Right ventricle myocardium superior (tissue), 1 donor: ENCODE measurements at regions not wholly inside any gene's neighbourhood (a gene's known extent, or its start where the extent isn't known, plus 50 kb on each side); places are given as distances from the start of the nearest gene placed in this dataset.

Experiments
- ATAC-seq: fragments of 200-7000 bp; cut with Tn5 transposase; one replicate; pipeline ENCODE4 v1.9.1; 2020; ENCODE audit warnings: mild to moderate bottlenecking; ENCODE audit not compliant: poor library complexity
- DNase-seq: peaks from one replicate; pipeline ENCODE4 v3.0.0-alpha.2; 2020
- intact Hi-C: fragments of 100-400 bp; cut with DNase I; formaldehyde crosslinking; loops from one replicate; pipeline ENCODE4 v1.11.2; 2022
- donor health status: DM: no; HTN: yes; CAD: no; lungs with severe emphysema.

- no peak for ATAC-seq
- intact Hi-C loops: no loop called here
- DNase-seq: no peak
Measured at GRCh38 chr16:55976815-55977214, 101.6 kb upstream of the CES5A start.

GRCh38 chr16:55971447-55971846 lies 96.3 kb upstream of the CES5A start:
- DNase-seq (no peak), ATAC-seq (no peak)

GRCh38 chr16:55968221-55968620 lies 93.0 kb upstream of the CES5A start:
- intact Hi-C loops: no loop called here
- ATAC-seq: no peak
- no peak for DNase-seq

More at GRCh38 chr16:55971447-55971846, 96.3 kb upstream of the CES5A start:
- intact Hi-C loops: no loop called here

GRCh38 chr16:55964923-55965475 lies 89.8 kb upstream of the CES5A start:
- ATAC-seq (no peak), DNase-seq (no peak)
- intact Hi-C loops: no loop called here

- DNase-seq (peak; percentile 85), ATAC-seq (peak; percentile 97)
- intact Hi-C loops: loop anchor here (5.0 kb wide), 1 partner anchor 236 kb away; the partner anchor contains the start of gene GNAO1
Measured at GRCh38 chr16:55955845-55956244, 80.7 kb upstream of the CES5A start.

GRCh38 chr16:55955424-55955823 lies 80.3 kb upstream of the CES5A start:
- DNase-seq (no peak), ATAC-seq (no peak)
- intact Hi-C loops: loop anchor here (5.0 kb wide), 1 partner anchor 237 kb away; the partner anchor contains the start of gene GNAO1

GRCh38 chr16:55954906-55955305 lies 79.7 kb upstream of the CES5A start:
- peak; percentile 46 for ATAC-seq

GRCh38 chr16:55949518-55949917 lies 74.3 kb upstream of the CES5A start:
- intact Hi-C loops: no loop called here
- no peak for ATAC-seq
- no peak for DNase-seq

More at GRCh38 chr16:55954906-55955305, 79.7 kb upstream of the CES5A start:
- intact Hi-C loops: loop anchor here (5.0 kb wide), 1 partner anchor 237 kb away; the partner anchor contains the start of gene GNAO1
- DNase-seq: no peak

- intact Hi-C loops: no loop called here
- DNase-seq: no peak
- no peak for ATAC-seq
Measured at GRCh38 chr16:55948230-55948629, 73.1 kb upstream of the CES5A start.

GRCh38 chr16:55947366-55947765 lies 72.2 kb upstream of the CES5A start:
- intact Hi-C loops: no loop called here
- no peak for DNase-seq
- no peak for ATAC-seq

- DNase-seq (peak; percentile 75), ATAC-seq (peak; percentile 97)
- intact Hi-C loops: loop anchor here (5.0 kb wide), 1 partner anchor 373 kb away; no protein-coding TSS in a partner anchor
Measured at GRCh38 chr16:55944377-55944802, 69.2 kb upstream of the CES5A start.

GRCh38 chr16:55943267-55943666 lies 68.1 kb upstream of the CES5A start:
- no peak for DNase-seq

GRCh38 chr16:55942821-55943220 lies 67.6 kb upstream of the CES5A start:
- ATAC-seq: no peak
- no peak for DNase-seq
- intact Hi-C loops: loop anchor here (5.0 kb wide), 1 partner anchor 374 kb away; no protein-coding TSS in a partner anchor

More at GRCh38 chr16:55943267-55943666, 68.1 kb upstream of the CES5A start:
- ATAC-seq: peak; percentile 61
- intact Hi-C loops: loop anchor here (5.0 kb wide), 1 partner anchor 374 kb away; no protein-coding TSS in a partner anchor

- intact Hi-C loops: loop anchor here (5.0 kb wide), 1 partner anchor 376 kb away; no protein-coding TSS in a partner anchor
- DNase-seq (no peak), ATAC-seq (no peak)
Measured at GRCh38 chr16:55941552-55941951, 66.4 kb upstream of the CES5A start.

- no peak for ATAC-seq
- intact Hi-C loops: no loop called here
- no peak for DNase-seq
Measured at GRCh38 chr16:55938126-55938525, 63.0 kb upstream of the CES5A start.

- DNase-seq (no peak), ATAC-seq (no peak)
- intact Hi-C loops: no loop called here
Measured at GRCh38 chr16:55933038-55933437, 57.9 kb upstream of the CES5A start.

- ATAC-seq (no peak), DNase-seq (no peak)
- intact Hi-C loops: no loop called here
Measured at GRCh38 chr16:55930036-55930435, 54.9 kb upstream of the CES5A start.

- no peak for DNase-seq
- intact Hi-C loops: no loop called here
- ATAC-seq: no peak
Measured at GRCh38 chr16:55929181-55929580, 54.0 kb upstream of the CES5A start.

- ATAC-seq (no peak), DNase-seq (no peak)
- intact Hi-C loops: no loop called here
Measured at GRCh38 chr16:55925242-55925641, 50.1 kb upstream of the CES5A start.
